Endothelial cell of umbilical vein (primary cell): ENCODE measurements at regions not wholly inside any gene's neighbourhood (a gene's known extent, or its start where the extent isn't known, plus 50 kb on each side); places are given as distances from the start of the nearest gene placed in this dataset.

Experiments
- BruUV-seq: library from RNA; stranded (reverse); fragments of 400-500 nt; replicated peaks from 2 replicates; lab custom pipeline; 2021; lab: Mats Ljungman, UMichigan
- CTCF ChIA-PET: fragments of 300-600, 350-600 bp; sonication (Branson Sonifier 250); formaldehyde crosslinking; loops from one replicate; lab custom pipeline; 2021; ENCODE audit warnings: antibody characterized with exemption, inconsistent platforms; lab: Charles Lee
- POLR2A ChIA-PET: fragments of 300-600, 350-600 bp; sonication (Branson Sonifier 250); formaldehyde crosslinking; loops from one replicate; lab custom pipeline; 2021; ENCODE audit warnings: antibody characterized with exemption, inconsistent platforms; lab: Charles Lee
- DNase-seq: peaks from one replicate; pipeline ENCODE4 v3.0.0-alpha.2; 2011; ENCODE audit warnings: low read depth, low spot score
- FAIRE-seq: peaks from 2 replicates; lab custom pipeline; 2011; peaks lifted over from hg19 to GRCh38; lab: Jason Lieb, UNC
- H2AFZ ChIP-seq: 2 replicates; pipeline ENCODE4 v1.6.0; 2012; ENCODE audit warnings: low read depth, low read length, control low read depth, inconsistent platforms
- H3K27ac ChIP-seq: 2 replicates; pipeline ENCODE4 v1.5.1; 2011; ENCODE audit warnings: low read depth, mild to moderate bottlenecking, control low read depth, low read length, moderate library complexity; ENCODE audit not compliant: insufficient read depth
- H3K27me3 ChIP-seq, 2 experiments: 2 replicates each; pipeline versions ENCODE4 v1.6.0 to v1.6.1; 2011; ENCODE audit warnings: low read length in 2 of 2, mixed read lengths in 1 of 2; ENCODE audit not compliant: control insufficient read depth in 2 of 2, insufficient read depth in 2 of 2
- H3K36me3 ChIP-seq, 2 experiments: 2 replicates in 1 of 2; 3 replicates in 1 of 2; pipeline ENCODE4 v1.5.1; 2011; ENCODE audit warnings: low read length in 2 of 2, mild to moderate bottlenecking in 1 of 2, moderate library complexity in 1 of 2; ENCODE audit not compliant: control insufficient read depth in 2 of 2, insufficient read depth in 2 of 2; ENCODE audit errors: extremely low read depth in 1 of 2
- H3K4me1 ChIP-seq: 3 replicates; pipeline ENCODE4 v1.5.1; 2011; ENCODE audit warnings: mild to moderate bottlenecking, low read length; ENCODE audit not compliant: control insufficient read depth, insufficient read depth; ENCODE audit errors: extremely low read depth
- H3K4me2 ChIP-seq: 2 replicates; pipeline ENCODE4 v1.6.1; 2011; ENCODE audit warnings: low read length, control low read depth, mixed read lengths; ENCODE audit not compliant: insufficient read depth
- H3K4me3 ChIP-seq, 3 experiments: fragments of 200-600 bp in 1 of 3; sonication (generic), shearing (Covaris generic) in 1 of 3; replicated peaks in 1 of 3; 2 replicates each; pipeline ENCODE4 v1.5.1; 2011 to 2016; ENCODE audit warnings: control low read depth in 3 of 3, low read length in 3 of 3, mild to moderate bottlenecking in 2 of 3, inconsistent platforms in 1 of 3, low read depth in 1 of 3, moderate library complexity in 1 of 3; ENCODE audit not compliant: insufficient read depth in 1 of 3
- H3K79me2 ChIP-seq: 2 replicates; pipeline ENCODE4 v1.6.0; 2012; ENCODE audit warnings: low read length, inconsistent platforms; ENCODE audit not compliant: control insufficient read depth, insufficient read depth
- H3K9ac ChIP-seq: replicated peaks from 2 replicates; pipeline ENCODE3; 2011; ENCODE audit warnings: low read length, control low read depth; ENCODE audit not compliant: insufficient read depth; ENCODE audit errors: extremely low read depth
- H3K9me1 ChIP-seq: replicated peaks from 3 replicates; pipeline ENCODE4 v1.6.0; 2011; ENCODE audit warnings: mild to moderate bottlenecking, low read length; ENCODE audit not compliant: control insufficient read depth, insufficient read depth; ENCODE audit errors: extremely low read depth
- H3K9me3 ChIP-seq: replicated peaks from 2 replicates; pipeline ENCODE4 v1.5.1; 2012; ENCODE audit warnings: low read length, inconsistent platforms; ENCODE audit not compliant: control insufficient read depth, insufficient read depth
- H4K20me1 ChIP-seq: replicated peaks from 2 replicates; pipeline ENCODE3; 2011; ENCODE audit warnings: mild to moderate bottlenecking, low read length; ENCODE audit not compliant: control insufficient read depth, insufficient read depth; ENCODE audit errors: extremely low read depth
- EZH2 ChIP-seq: IDR thresholded peaks from 2 replicates; pipeline ENCODE4 v1.6.1; 2012; ENCODE audit warnings: borderline replicate concordance, low read depth, mild to moderate bottlenecking, moderate library complexity, low read length, inconsistent platforms; ENCODE audit not compliant: severe bottlenecking
- FOS ChIP-seq: IDR thresholded peaks from 2 replicates; pipeline ENCODE4 v1.6.1; 2011; ENCODE audit warnings: mild to moderate bottlenecking, low read length, moderate library complexity, borderline replicate concordance; ENCODE audit not compliant: insufficient read depth
- GATA2 ChIP-seq: IDR thresholded peaks from 2 replicates; pipeline ENCODE4 v1.7.0; 2011; ENCODE audit warnings: low read depth, mild to moderate bottlenecking, moderate library complexity, mixed read lengths, low read length; ENCODE audit not compliant: insufficient read length, insufficient read depth
- JUN ChIP-seq: IDR thresholded peaks from 2 replicates; pipeline ENCODE4 v1.6.1; 2011; ENCODE audit warnings: borderline replicate concordance, low read depth; ENCODE audit not compliant: insufficient read length, insufficient read depth
- MYC ChIP-seq: IDR thresholded peaks from one replicate; pipeline ENCODE4 v1.6.1; 2011; ENCODE audit warnings: mild to moderate bottlenecking, low read depth, low read length
- POLR2A ChIP-seq: IDR thresholded peaks from 2 replicates; pipeline ENCODE4 v1.6.1; 2012; ENCODE audit warnings: low read depth, mild to moderate bottlenecking, control low read depth, low read length
- dilution Hi-C: fragments of 300-500 bp; cut with MboI; formaldehyde crosslinking; loops from one replicate; pipeline ENCODE4 v1.15.0; 2019; ENCODE audit warnings: low sequenced_read_pairs; ENCODE audit not compliant: extremely low pct_ligation_motif_present
- intact Hi-C: fragments of 100-400 bp; cut with micrococcal nuclease; formaldehyde crosslinking; loops from one replicate; pipeline ENCODE4 v1.10.0; 2022
- TF ChIP-seq, protein P1 (sequence below), 2 donors: IDR thresholded peaks; 1 replicate in 1 of 2; 2 replicates in 1 of 2; pipeline ENCODE4 v1.5.1; 2011; ENCODE audit warnings: low read length in 2 of 2, mild to moderate bottlenecking in 2 of 2, moderate library complexity in 2 of 2, control low read depth in 1 of 2, inconsistent platforms in 1 of 2, low read depth in 1 of 2; ENCODE audit not compliant: insufficient read depth in 1 of 2; ENCODE audit errors: extremely low read depth in 1 of 2
- TF ChIP-seq, protein P2 (sequence below): IDR thresholded peaks from 2 replicates; pipeline ENCODE4 v1.6.1; 2011; ENCODE audit not compliant: insufficient read depth, insufficient read length

DNA sequence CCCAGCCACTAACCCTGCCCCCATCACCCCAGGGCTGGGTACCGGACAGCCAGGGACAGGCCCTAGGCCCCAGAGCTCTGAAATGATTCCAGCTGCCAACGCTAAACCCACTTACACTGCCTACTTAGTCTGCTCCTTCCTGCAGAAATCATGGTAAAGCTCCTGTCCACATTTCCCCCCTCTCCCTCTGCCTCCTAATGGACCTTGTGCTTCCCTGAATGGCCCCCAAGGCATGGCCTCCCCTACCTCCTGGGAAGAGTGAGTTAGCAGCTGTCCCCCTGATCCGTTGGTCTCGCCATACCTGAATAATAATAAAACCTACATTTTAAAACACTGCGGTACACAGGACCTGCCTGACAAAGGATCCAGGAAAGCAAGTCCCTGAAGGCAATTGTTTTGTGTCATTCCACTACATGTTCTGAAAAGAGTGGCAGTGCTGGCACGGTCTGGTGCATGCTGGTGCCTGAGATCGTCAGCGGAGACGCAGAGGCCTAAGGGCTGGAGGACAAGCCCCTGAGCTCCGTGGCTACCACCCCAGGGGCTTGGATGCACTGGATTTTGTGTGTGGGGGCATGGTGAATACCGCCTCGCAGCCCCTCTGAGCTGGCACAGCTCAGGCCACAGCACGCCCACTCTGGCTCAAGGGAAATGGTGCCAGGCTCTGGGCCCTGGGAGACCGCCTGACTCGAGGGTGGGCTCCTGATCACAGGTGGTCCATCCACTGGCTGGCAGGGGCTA, 186.3 kb downstream of the CTTN start:
- FAIRE-seq (no peak), DNase-seq (no peak)
- Histone ChIP-seq H3K27ac (no peak overlapping the region), H3K9ac (no peak overlapping the region), H3K4me1 (no peaks in the 10 kb centered on the region), H3K36me3 (no peaks in the 10 kb centered on the region), H3K9me3 (no peaks in the 10 kb centered on the region), H4K20me1 (no peaks in the 10 kb centered on the region), H3K4me2 (no peak overlapping the region), H3K4me3 (no peak overlapping the region), H3K9me1 (no peaks in the 10 kb centered on the region), H3K27me3 (no peaks in the 10 kb centered on the region), H3K79me2 (no peaks in the 10 kb centered on the region), H2AFZ (no peak overlapping the region)
- dilution Hi-C loops = no loop called here
- TF ChIP-seq, protein P1, sequence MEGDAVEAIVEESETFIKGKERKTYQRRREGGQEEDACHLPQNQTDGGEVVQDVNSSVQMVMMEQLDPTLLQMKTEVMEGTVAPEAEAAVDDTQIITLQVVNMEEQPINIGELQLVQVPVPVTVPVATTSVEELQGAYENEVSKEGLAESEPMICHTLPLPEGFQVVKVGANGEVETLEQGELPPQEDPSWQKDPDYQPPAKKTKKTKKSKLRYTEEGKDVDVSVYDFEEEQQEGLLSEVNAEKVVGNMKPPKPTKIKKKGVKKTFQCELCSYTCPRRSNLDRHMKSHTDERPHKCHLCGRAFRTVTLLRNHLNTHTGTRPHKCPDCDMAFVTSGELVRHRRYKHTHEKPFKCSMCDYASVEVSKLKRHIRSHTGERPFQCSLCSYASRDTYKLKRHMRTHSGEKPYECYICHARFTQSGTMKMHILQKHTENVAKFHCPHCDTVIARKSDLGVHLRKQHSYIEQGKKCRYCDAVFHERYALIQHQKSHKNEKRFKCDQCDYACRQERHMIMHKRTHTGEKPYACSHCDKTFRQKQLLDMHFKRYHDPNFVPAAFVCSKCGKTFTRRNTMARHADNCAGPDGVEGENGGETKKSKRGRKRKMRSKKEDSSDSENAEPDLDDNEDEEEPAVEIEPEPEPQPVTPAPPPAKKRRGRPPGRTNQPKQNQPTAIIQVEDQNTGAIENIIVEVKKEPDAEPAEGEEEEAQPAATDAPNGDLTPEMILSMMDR (IDR thresholded peaks at IDR 0.05; ENCODE audit: extremely low read depth in 1 of 2, insufficient read depth in 1 of 2, low read depth in 1 of 2, low read length in 2 of 2) = no peak
- TF ChIP-seq GATA2 (no peak), FOS (no peak), MYC (no peak), POLR2A (no peak), JUN (no peak), EZH2 (no peak)
- TF ChIP-seq, protein P2, sequence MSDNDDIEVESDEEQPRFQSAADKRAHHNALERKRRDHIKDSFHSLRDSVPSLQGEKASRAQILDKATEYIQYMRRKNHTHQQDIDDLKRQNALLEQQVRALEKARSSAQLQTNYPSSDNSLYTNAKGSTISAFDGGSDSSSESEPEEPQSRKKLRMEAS = no peak
- ChIA-PET POLR2A (no interaction called here), CTCF (no interaction called here)
- BruUV-seq = no TSS peak
- intact Hi-C loops = no loop called here
